A673 (cell line): ENCODE measurements at regions not wholly inside any gene's neighbourhood (a gene's known extent, or its start where the extent isn't known, plus 50 kb on each side); places are given as distances from the start of the nearest gene placed in this dataset.

Source experiments
- BruUV-seq: library from RNA; stranded (reverse); fragments of 400-500 nt; replicated peaks from 2 replicates; lab custom pipeline; 2021; lab: Mats Ljungman, UMichigan
- CTCF ChIA-PET: fragments of 300-600 bp; sonication (Branson Sonifier 250); formaldehyde crosslinking; loops from one replicate; lab custom pipeline; 2022; ENCODE audit warnings: antibody characterized with exemption; lab: Charles Lee
- POLR2A ChIA-PET: fragments of 300-600 bp; sonication (Branson Sonifier 250); formaldehyde crosslinking; loops from one replicate; lab custom pipeline; 2022; ENCODE audit warnings: antibody characterized with exemption; ENCODE audit not compliant: low non-redundant PET; lab: Charles Lee
- DNase-seq: peaks from one replicate; pipeline ENCODE4 v3.0.0-alpha.2; 2015; ENCODE audit warnings: low spot score
- H3K27ac ChIP-seq: fragments of 200-600 bp; sonication (generic); 2 replicates; pipeline ENCODE4 v1.5.1; 2016; ENCODE audit warnings: mixed run types, low read depth, mild to moderate bottlenecking, mixed read lengths, antibody characterized with exemption, low read length; ENCODE audit not compliant: poor library complexity, severe bottlenecking
- H3K27me3 ChIP-seq: fragments of 200-600 bp; sonication (generic); replicated peaks from 2 replicates; pipeline ENCODE4 v1.6.1; 2017; ENCODE audit warnings: mixed run types, low read depth, mild to moderate bottlenecking, mixed read lengths, antibody characterized with exemption, low read length; ENCODE audit not compliant: insufficient read depth, poor library complexity
- H3K36me3 ChIP-seq: fragments of 200-600 bp; sonication (generic); 2 replicates; pipeline ENCODE4 v1.6.1; 2016; ENCODE audit warnings: mixed run types, mild to moderate bottlenecking, mixed read lengths, antibody characterized with exemption, low read length; ENCODE audit not compliant: insufficient read depth, poor library complexity, severe bottlenecking
- H3K4me1 ChIP-seq: fragments of 200-600 bp; sonication (generic); 2 replicates; pipeline ENCODE4 v1.6.1; 2017; ENCODE audit warnings: mixed run types, mild to moderate bottlenecking, mixed read lengths, antibody characterized with exemption, low read length; ENCODE audit not compliant: insufficient read depth, poor library complexity, severe bottlenecking
- H3K4me3 ChIP-seq: fragments of 200-600 bp; sonication (generic); 2 replicates; pipeline ENCODE4 v1.5.1; 2016; ENCODE audit warnings: low read depth, mixed run types, mild to moderate bottlenecking, mixed read lengths, low read length; ENCODE audit not compliant: poor library complexity, severe bottlenecking
- H3K9me3 ChIP-seq: fragments of 200-600 bp; sonication (generic); 2 replicates; pipeline ENCODE4 v1.6.1; 2016; ENCODE audit warnings: mixed run types, low read depth, mild to moderate bottlenecking, mixed read lengths, antibody characterized with exemption, low read length; ENCODE audit not compliant: poor library complexity, severe bottlenecking
- CTCF ChIP-seq: fragments of 300-800, 200-600 bp; sonication (generic); conservative IDR thresholded peaks from 2 replicates; pipeline ENCODE4 v1.5.1; 2017; ENCODE audit warnings: low read depth, mild to moderate bottlenecking, antibody characterized with exemption, low read length, moderate library complexity, mixed read lengths
- EZH2 ChIP-seq: fragments of 200-600 bp; sonication (generic); IDR thresholded peaks from 2 replicates; pipeline ENCODE4 v1.6.1; 2017; ENCODE audit warnings: borderline replicate concordance, low read depth, mild to moderate bottlenecking, mixed read lengths, antibody characterized with exemption, low read length; ENCODE audit not compliant: poor library complexity, severe bottlenecking
- intact Hi-C: fragments of 100-400 bp; cut with micrococcal nuclease; formaldehyde crosslinking; loops from one replicate; pipeline ENCODE4 v1.10.0; 2022; ENCODE audit not compliant: unreplicated experiment

GRCh38 chr15:61442821-61443220 is 213.7 kb upstream of the RORA start:
- Histone ChIP-seq H3K27ac (no peak overlapping the region), H3K27me3 (no peaks in the 10 kb centered on the region), H3K36me3 (no peaks in the 10 kb centered on the region), H3K4me1 (no peaks in the 10 kb centered on the region), H3K4me3 (no peak overlapping the region), H3K9me3 (no peaks in the 10 kb centered on the region)
- ChIA-PET CTCF (no interaction called here), POLR2A (no interaction called here)
- no TSS peak for BruUV-seq
- no peak for DNase-seq
- TF ChIP-seq EZH2: no peak
- no peak for TF ChIP-seq CTCF
- intact Hi-C loops: no loop called here

DNA sequence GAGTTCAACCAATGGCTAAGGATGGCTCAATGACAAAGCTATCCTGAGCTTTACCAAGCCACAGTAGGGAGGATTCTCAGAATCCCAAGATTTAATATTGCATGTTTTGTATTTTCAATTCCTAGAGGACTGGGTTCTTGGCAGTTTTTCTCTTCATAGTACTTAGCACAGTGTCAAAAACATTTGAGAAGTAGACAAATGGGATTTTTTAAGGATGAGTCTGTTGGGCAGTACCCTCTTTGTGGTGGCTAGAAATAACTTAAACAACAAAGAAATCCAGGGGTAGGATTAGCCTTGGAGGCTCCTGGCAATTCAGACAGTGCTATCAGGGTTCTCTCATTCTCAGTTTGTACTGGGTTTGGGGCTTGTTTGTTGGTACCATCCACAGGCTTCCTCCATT is 212.8 kb upstream of the RORA start:
- Histone ChIP-seq H3K9me3 (no peaks in the 10 kb centered on the region), H3K27ac (no peak overlapping the region), H3K27me3 (no peaks in the 10 kb centered on the region), H3K4me1 (no peaks in the 10 kb centered on the region), H3K4me3 (no peak overlapping the region), H3K36me3 (no peaks in the 10 kb centered on the region)
- intact Hi-C loops: no loop called here
- no peak for DNase-seq
- ChIA-PET POLR2A (no interaction called here), CTCF (no interaction called here)
- TF ChIP-seq CTCF: no peak
- no peak for TF ChIP-seq EZH2
- BruUV-seq: no TSS peak

GRCh38 chr15:61426466-61426865 is 197.4 kb upstream of the RORA start:
- intact Hi-C loops: no loop called here
- no TSS peak for BruUV-seq

More at GRCh38 chr15:61426466-61426865, 197.4 kb upstream of the RORA start:
- Histone ChIP-seq H3K4me1 (no peaks in the 10 kb centered on the region), H3K27me3 (no peaks in the 10 kb centered on the region), H3K4me3 (no peak overlapping the region), H3K36me3 (no peaks in the 10 kb centered on the region), H3K9me3 (no peaks in the 10 kb centered on the region), H3K27ac (no peak overlapping the region)
- TF ChIP-seq CTCF (no peak), EZH2 (no peak)
- CTCF ChIA-PET: no interaction called here
- POLR2A ChIA-PET: no interaction called here
- no peak for DNase-seq
